GM23248 (cell line): ENCODE measurements at regions not wholly inside any gene's neighbourhood (a gene's known extent, or its start where the extent isn't known, plus 50 kb on each side); places are given as distances from the start of the nearest gene placed in this dataset.

Experiments
- DNase-seq: peaks from one replicate; pipeline ENCODE4 v3.0.0-alpha.2; 2015
- H2AFZ ChIP-seq: fragments of 200-600 bp; sonication (generic); 2 replicates; pipeline ENCODE4 v1.6.1; 2016; ENCODE audit warnings: antibody characterized with exemption
- H3F3A ChIP-seq: fragments of 200-600 bp; sonication (generic); 2 replicates; pipeline ENCODE4 v1.6.1; 2016; ENCODE audit warnings: mild to moderate bottlenecking, antibody characterized with exemption, mixed run types; ENCODE audit not compliant: insufficient read depth
- H3K27ac ChIP-seq: fragments of 200-600 bp; sonication (generic); 2 replicates; pipeline ENCODE4 v1.5.1; 2016; ENCODE audit warnings: mild to moderate bottlenecking
- H3K27me3 ChIP-seq: fragments of 200-600 bp; sonication (generic); replicated peaks from 2 replicates; pipeline ENCODE4 v1.6.1; 2016; ENCODE audit warnings: mild to moderate bottlenecking; ENCODE audit not compliant: insufficient read depth
- H3K36me3 ChIP-seq: fragments of 200-600 bp; sonication (generic); 2 replicates; pipeline ENCODE4 v1.6.1; 2016; ENCODE audit warnings: low read depth, mild to moderate bottlenecking
- H3K4me1 ChIP-seq: fragments of 200-600 bp; sonication (generic); 2 replicates; pipeline ENCODE4 v1.6.1; 2016; ENCODE audit warnings: mild to moderate bottlenecking; ENCODE audit not compliant: insufficient read depth
- H3K4me2 ChIP-seq: fragments of 200-600 bp; sonication (generic); one replicate; pipeline ENCODE4 v1.6.1; 2016; ENCODE audit warnings: mild to moderate bottlenecking; ENCODE audit not compliant: unreplicated experiment
- H3K4me3 ChIP-seq: fragments of 200-600 bp; sonication (generic); 2 replicates; pipeline ENCODE4 v1.5.1; 2016; ENCODE audit warnings: mild to moderate bottlenecking
- H3K79me2 ChIP-seq: fragments of 200-600 bp; sonication (generic); 2 replicates; pipeline ENCODE4 v1.6.1; 2016; ENCODE audit warnings: mild to moderate bottlenecking; ENCODE audit not compliant: insufficient read depth
- H3K9ac ChIP-seq: fragments of 200-600 bp; sonication (generic); 2 replicates; pipeline ENCODE4 v1.6.1; 2016; ENCODE audit warnings: mild to moderate bottlenecking
- H3K9me2 ChIP-seq: fragments of 200-600 bp; sonication (generic); 2 replicates; pipeline ENCODE4 v1.6.1; 2016; ENCODE audit warnings: mixed run types, mild to moderate bottlenecking, moderate library complexity; ENCODE audit not compliant: insufficient read depth
- H3K9me3 ChIP-seq: fragments of 200-600 bp; sonication (generic); one replicate; pipeline ENCODE4 v1.6.1; 2017; ENCODE audit warnings: low read depth
- H4K20me1 ChIP-seq: fragments of 200-600 bp; sonication (generic); 2 replicates; pipeline ENCODE4 v1.6.0; 2016; ENCODE audit not compliant: insufficient read depth
- EZH2 ChIP-seq: fragments of 200-600 bp; sonication (generic); IDR thresholded peaks from 2 replicates; pipeline ENCODE4 v1.6.1; 2018; ENCODE audit warnings: antibody characterized with exemption, mild to moderate bottlenecking; ENCODE audit not compliant: insufficient read depth, poor library complexity, severe bottlenecking
- EZH2phosphoT487 ChIP-seq: fragments of 200-600 bp; sonication (generic); IDR thresholded peaks from 2 replicates; pipeline ENCODE4 v1.6.1; 2018; ENCODE audit warnings: antibody characterized with exemption, moderate library complexity, mild to moderate bottlenecking, low read depth; ENCODE audit not compliant: insufficient read depth
- WGBS, 2 experiments: methylation state at CpG; one replicate each; pipeline ENCODE4 v1.1.6; 2015 to 2017; ENCODE audit warnings: low lambda C conversion rate in 2 of 2, low coverage in 1 of 2; ENCODE audit errors: missing lambda C conversion rate in 2 of 2; 5-methylcytosine and 5-hydroxymethylcytosine counted together
- in situ Hi-C: fragments of 300-500 bp; cut with MboI; formaldehyde crosslinking; loops from 2 replicates; pipeline ENCODE4 v1.15.0; 2020

GRCh38 chr11:80239217-80239616 is 798.4 kb upstream of the TENM4 start:
- Histone ChIP-seq H3K9ac (no peak overlapping the region), H3K4me2 (no peak overlapping the region), H3K9me2 (no peaks in the 10 kb centered on the region), H3K36me3 (no peaks in the 10 kb centered on the region), H3K4me3 (no peak overlapping the region), H4K20me1 (no peaks in the 10 kb centered on the region), H3F3A (no peaks in the 10 kb centered on the region), H3K4me1 (no peaks in the 10 kb centered on the region), H2AFZ (no peak overlapping the region), H3K27ac (no peak overlapping the region), H3K27me3 (no peaks in the 10 kb centered on the region), H3K9me3 (no peaks in the 10 kb centered on the region), H3K79me2 (no peaks in the 10 kb centered on the region)
- WGBS, 2 experiments = 31% methylated on average over 1 of the region's 1 CpG
- in situ Hi-C loops = no loop called here
- DNase-seq = no peak
- TF ChIP-seq EZH2phosphoT487 (no peak), EZH2 (no peak)

DNA sequence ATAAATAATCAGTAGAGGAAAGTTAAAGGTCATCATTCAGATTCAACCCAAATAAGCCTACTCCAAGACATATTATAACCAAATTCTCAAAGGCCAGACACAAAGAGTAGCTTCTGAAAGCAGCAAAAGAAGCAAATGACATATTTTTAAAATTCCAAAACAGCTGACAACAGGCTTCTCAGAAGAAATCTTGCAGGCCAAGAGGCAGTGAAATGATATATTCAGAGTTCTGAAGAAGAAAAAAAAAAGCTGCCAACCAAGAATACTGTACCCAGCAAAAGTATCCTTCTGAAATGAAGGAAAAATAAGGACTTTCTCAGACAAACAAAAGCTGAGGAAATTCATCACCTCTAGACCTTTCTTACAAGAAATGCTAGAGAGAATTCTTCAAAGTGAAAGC is 787.1 kb upstream of the TENM4 start:
- Histone ChIP-seq H4K20me1 (no peaks in the 10 kb centered on the region), H3K9me3 (no peaks in the 10 kb centered on the region), H3K27me3 (no peaks in the 10 kb centered on the region), H3K4me3 (no peak overlapping the region), H3F3A (no peaks in the 10 kb centered on the region), H3K79me2 (no peaks in the 10 kb centered on the region), H3K9me2 (no peaks in the 10 kb centered on the region), H3K9ac (no peak overlapping the region), H3K27ac (no peak overlapping the region), H3K4me1 (no peaks in the 10 kb centered on the region), H3K36me3 (no peaks in the 10 kb centered on the region), H2AFZ (no peak overlapping the region), H3K4me2 (no peak overlapping the region)
- in situ Hi-C loops = no loop called here
- DNase-seq = no peak
- TF ChIP-seq EZH2phosphoT487 (no peak), EZH2 (no peak)

- H3K27ac ChIP-seq = no peak overlapping the region
- in situ Hi-C loops = no loop called here
These were observed 773.6 kb upstream of the TENM4 start for GRCh38 chr11:80214413-80214812.

GRCh38 chr11:80211673-80212072 is 770.8 kb upstream of the TENM4 start:
- Histone ChIP-seq H3K4me3 (no peak overlapping the region), H3K27me3 (no peaks in the 10 kb centered on the region), H3K79me2 (no peaks in the 10 kb centered on the region), H3K4me2 (no peak overlapping the region), H2AFZ (no peak overlapping the region), H3K27ac (no peak overlapping the region), H4K20me1 (no peaks in the 10 kb centered on the region), H3K9me2 (no peaks in the 10 kb centered on the region), H3K9ac (no peak overlapping the region), H3K4me1 (no peaks in the 10 kb centered on the region), H3K36me3 (no peaks in the 10 kb centered on the region), H3F3A (no peaks in the 10 kb centered on the region), H3K9me3 (no peaks in the 10 kb centered on the region)
- in situ Hi-C loops = no loop called here
- 11% methylated on average over 3 of the region's 3 CpGs for WGBS, 2 experiments
- TF ChIP-seq EZH2 (no peak), EZH2phosphoT487 (no peak)
- DNase-seq = no peak

More at GRCh38 chr11:80214413-80214812, 773.6 kb upstream of the TENM4 start:
- no peaks in the 10 kb centered on the region for H3F3A ChIP-seq
- no peak overlapping the region for H3K4me3 ChIP-seq
- no peak overlapping the region for H3K9ac ChIP-seq
- no peaks in the 10 kb centered on the region for H3K9me3 ChIP-seq
- 0 to 10% methylated on average over 2 of the region's 2 CpGs for WGBS, 2 experiments
- H3K36me3 ChIP-seq = no peaks in the 10 kb centered on the region
- H3K79me2 ChIP-seq = no peaks in the 10 kb centered on the region
- no peaks in the 10 kb centered on the region for H4K20me1 ChIP-seq
- no peak overlapping the region for H2AFZ ChIP-seq
- TF ChIP-seq EZH2 (no peak), EZH2phosphoT487 (no peak)
- H3K4me2 ChIP-seq = no peak overlapping the region
- no peaks in the 10 kb centered on the region for H3K9me2 ChIP-seq
- H3K4me1 ChIP-seq = no peaks in the 10 kb centered on the region
- no peaks in the 10 kb centered on the region for H3K27me3 ChIP-seq
- no peak for DNase-seq

- Histone ChIP-seq H3K4me3 (no peak overlapping the region), H3K79me2 (no peaks in the 10 kb centered on the region), H3K9me3 (no peaks in the 10 kb centered on the region), H3K9ac (no peak overlapping the region), H3K27ac (no peak overlapping the region), H3K9me2 (no peaks in the 10 kb centered on the region), H3K36me3 (no peaks in the 10 kb centered on the region), H2AFZ (no peak overlapping the region), H3F3A (no peaks in the 10 kb centered on the region), H3K4me2 (no peak overlapping the region), H3K27me3 (no peaks in the 10 kb centered on the region), H4K20me1 (no peaks in the 10 kb centered on the region), H3K4me1 (no peaks in the 10 kb centered on the region)
- no peak for TF ChIP-seq EZH2
- no peak for TF ChIP-seq EZH2phosphoT487
- no peak for DNase-seq
- in situ Hi-C loops = no loop called here
These were observed 763.2 kb upstream of the TENM4 start for GRCh38 chr11:80204021-80204420.
